Loucy (cell line): ENCODE measurements at regions not wholly inside any gene's neighbourhood (a gene's known extent, or its start where the extent isn't known, plus 50 kb on each side); places are given as distances from the start of the nearest gene placed in this dataset.

ENCODE experiments used
- EZH2phosphoT487 ChIP-seq: fragments of 200-600 bp; IDR thresholded peaks from 2 replicates; pipeline ENCODE4 v1.6.1; 2018; ENCODE audit warnings: antibody characterized with exemption, mild to moderate bottlenecking, moderate library complexity, borderline replicate concordance
- TF ChIP-seq, protein P1 (sequence below): fragments of 200-600 bp; sonication (generic); conservative IDR thresholded peaks from 2 replicates; pipeline ENCODE4 v1.5.1; 2014; ENCODE audit warnings: mild to moderate bottlenecking, antibody characterized with exemption, low read length

GRCh38 chr2:41618754-41619153 lies 429.1 kb upstream of the PKDCC start:
- TF ChIP-seq, protein P1, sequence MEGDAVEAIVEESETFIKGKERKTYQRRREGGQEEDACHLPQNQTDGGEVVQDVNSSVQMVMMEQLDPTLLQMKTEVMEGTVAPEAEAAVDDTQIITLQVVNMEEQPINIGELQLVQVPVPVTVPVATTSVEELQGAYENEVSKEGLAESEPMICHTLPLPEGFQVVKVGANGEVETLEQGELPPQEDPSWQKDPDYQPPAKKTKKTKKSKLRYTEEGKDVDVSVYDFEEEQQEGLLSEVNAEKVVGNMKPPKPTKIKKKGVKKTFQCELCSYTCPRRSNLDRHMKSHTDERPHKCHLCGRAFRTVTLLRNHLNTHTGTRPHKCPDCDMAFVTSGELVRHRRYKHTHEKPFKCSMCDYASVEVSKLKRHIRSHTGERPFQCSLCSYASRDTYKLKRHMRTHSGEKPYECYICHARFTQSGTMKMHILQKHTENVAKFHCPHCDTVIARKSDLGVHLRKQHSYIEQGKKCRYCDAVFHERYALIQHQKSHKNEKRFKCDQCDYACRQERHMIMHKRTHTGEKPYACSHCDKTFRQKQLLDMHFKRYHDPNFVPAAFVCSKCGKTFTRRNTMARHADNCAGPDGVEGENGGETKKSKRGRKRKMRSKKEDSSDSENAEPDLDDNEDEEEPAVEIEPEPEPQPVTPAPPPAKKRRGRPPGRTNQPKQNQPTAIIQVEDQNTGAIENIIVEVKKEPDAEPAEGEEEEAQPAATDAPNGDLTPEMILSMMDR, result no peak
- no peak for TF ChIP-seq EZH2phosphoT487
